Sigmoid colon (tissue), 6 donors: ENCODE measurements at regions not wholly inside any gene's neighbourhood (a gene's known extent, or its start where the extent isn't known, plus 50 kb on each side); places are given as distances from the start of the nearest gene placed in this dataset.

ENCODE experiments used
- DNase-seq: peaks from one replicate; pipeline ENCODE4 v3.0.0-alpha.2; 2019
- H3K27ac ChIP-seq, 4 donors: fragments of 200-600 bp; sonication (generic); one replicate each; pipeline ENCODE4 v1.5.1; 2016 to 2019; ENCODE audit warnings: mild to moderate bottlenecking in 1 of 4
- H3K27me3 ChIP-seq, 3 donors: fragments of 200-600 bp; sonication (generic); one replicate each; pipeline ENCODE4 v1.5.1; 2019; ENCODE audit warnings: mild to moderate bottlenecking in 1 of 3
- H3K36me3 ChIP-seq, 4 donors: fragments of 200-600 bp; sonication (generic); one replicate each; pipeline ENCODE4 v1.5.1; 2016 to 2019
- H3K4me1 ChIP-seq, 4 donors: fragments of 200-600 bp; sonication (generic); one replicate each; pipeline ENCODE4 v1.5.1; 2017 to 2019
- H3K4me3 ChIP-seq, 4 donors: fragments of 200-600 bp; sonication (generic); one replicate each; pipeline ENCODE4 v1.5.1; 2017 to 2019; ENCODE audit warnings: mild to moderate bottlenecking in 2 of 4, moderate library complexity in 1 of 4
- H3K9me3 ChIP-seq, 4 donors: fragments of 200-600 bp in 3 of 4; sonication (generic) in 3 of 4; one replicate each; pipeline versions ENCODE4 v1.5.1 to v1.6.1; 2013 to 2019
- CTCF ChIP-seq, 4 experiments: fragments of 450-650 bp in 3 of 4; fragments of 200-600 bp in 1 of 4; IDR thresholded peaks; one replicate each; pipeline ENCODE4 v1.5.1; 2016 to 2019; ENCODE audit warnings: antibody characterized with exemption in 4 of 4, mild to moderate bottlenecking in 3 of 4, moderate library complexity in 2 of 4
- EP300 ChIP-seq, 4 donors: sonication (generic); formaldehyde crosslinking; IDR thresholded peaks; one replicate each; pipeline ENCODE4 v1.6.1; 2017; ENCODE audit warnings: antibody characterized with exemption in 4 of 4
- POLR2A ChIP-seq, 2 donors: fragments of 450-650 bp; IDR thresholded peaks; one replicate each; pipeline ENCODE4 v1.6.1; 2016; ENCODE audit warnings: antibody characterized with exemption in 2 of 2, mild to moderate bottlenecking in 2 of 2, moderate library complexity in 2 of 2
- POLR2AphosphoS5 ChIP-seq, 4 donors: sonication (generic); formaldehyde crosslinking; IDR thresholded peaks; one replicate each; pipeline ENCODE4 v1.6.1; 2017; ENCODE audit warnings: antibody characterized with exemption in 4 of 4
- WGBS, 2 donors: extraction: QIAGEN DNeasy Blood & Tissue Kit; methylation state at CpG; one replicate each; pipeline ENCODE4 v1.1.7; 2013; 5-methylcytosine and 5-hydroxymethylcytosine counted together
- intact Hi-C: fragments of 100-400 bp; cut with DNase I; formaldehyde crosslinking; loops from one replicate; pipeline ENCODE4 v1.15.1; 2023
- donor health status: healthy with polysubstance abuse.
- donor health status: healthy.

GRCh38 chr12:58368001-58368400 lies 426.6 kb downstream of the ATP23 start:
- no peaks in the 10 kb centered on the region for H3K27me3 ChIP-seq
- H3K9me3 ChIP-seq = peaks cover 0 to 2% (median 0%) of the 10 kb centered on the region in 4 donors
- intact Hi-C loops = no loop called here
- H3K4me1 ChIP-seq = peaks cover 0 to 10% (median 3%) of the 10 kb centered on the region in 4 donors
- no peak for DNase-seq
- H3K4me3 ChIP-seq = no peak overlapping the region
- no peaks in the 10 kb centered on the region for H3K36me3 ChIP-seq
- TF ChIP-seq EP300 (IDR thresholded peaks at IDR 0.05) = no peak
- no peak for TF ChIP-seq CTCF (IDR thresholded peaks at IDR 0.05)
- H3K27ac ChIP-seq = no peak overlapping the region

GRCh38 chr12:58369576-58369975 lies 428.2 kb downstream of the ATP23 start:
- DNase-seq = no peak
- Histone ChIP-seq H3K27ac (no peak overlapping the region), H3K27me3 (no peaks in the 10 kb centered on the region), H3K4me3 (no peak overlapping the region), H3K9me3 (peaks cover 0 to 2% (median 0%) of the 10 kb centered on the region in 4 donors), H3K36me3 (no peaks in the 10 kb centered on the region), H3K4me1 (peaks cover 0 to 5% (median 2%) of the 10 kb centered on the region in 4 donors)
- TF ChIP-seq EP300 (IDR thresholded peaks at IDR 0.05) = no peak
- intact Hi-C loops = no loop called here
- WGBS, 2 donors = 45 to 60% methylated on average over 3 of the region's 3 CpGs

GRCh38 chr12:58372298-58372697 lies 430.9 kb downstream of the ATP23 start:
- H3K4me1 ChIP-seq = no peaks in the 10 kb centered on the region
- TF ChIP-seq POLR2A (IDR thresholded peaks at IDR 0.05) = no peak
- no peak for TF ChIP-seq CTCF (IDR thresholded peaks at IDR 0.05)
- TF ChIP-seq POLR2AphosphoS5 (IDR thresholded peaks at IDR 0.05) = no peak
- TF ChIP-seq EP300 (IDR thresholded peaks at IDR 0.05) = no peak
- 35 to 61% methylated on average over 3 of the region's 3 CpGs for WGBS, 2 donors
- peaks cover 0 to 2% (median 0%) of the 10 kb centered on the region in 4 donors for H3K9me3 ChIP-seq
- intact Hi-C loops = no loop called here
- H3K27ac ChIP-seq = no peak overlapping the region
- H3K36me3 ChIP-seq = no peaks in the 10 kb centered on the region
- DNase-seq = no peak
- no peak overlapping the region for H3K4me3 ChIP-seq
- no peaks in the 10 kb centered on the region for H3K27me3 ChIP-seq

GRCh38 chr12:58378028-58378427 lies 436.7 kb downstream of the ATP23 start:
- no peaks in the 10 kb centered on the region for H3K36me3 ChIP-seq
- no peaks in the 10 kb centered on the region for H3K27me3 ChIP-seq
- intact Hi-C loops = no loop called here
- H3K4me1 ChIP-seq = no peaks in the 10 kb centered on the region
- DNase-seq = no peak
- H3K27ac ChIP-seq = no peak overlapping the region
- TF ChIP-seq POLR2A (IDR thresholded peaks at IDR 0.05) (no peak), EP300 (IDR thresholded peaks at IDR 0.05) (no peak), POLR2AphosphoS5 (IDR thresholded peaks at IDR 0.05) (no peak), CTCF (IDR thresholded peaks at IDR 0.05) (no peak)
- no peak overlapping the region for H3K4me3 ChIP-seq
- H3K9me3 ChIP-seq = no peaks in the 10 kb centered on the region
- WGBS, 2 donors = 91 to 94% methylated on average over 2 of the region's 2 CpGs

GRCh38 chr12:58381546-58381945 lies 440.2 kb downstream of the ATP23 start:
- Histone ChIP-seq H3K4me1 (no peaks in the 10 kb centered on the region), H3K4me3 (no peak overlapping the region), H3K36me3 (no peaks in the 10 kb centered on the region), H3K27me3 (no peaks in the 10 kb centered on the region), H3K27ac (no peak overlapping the region), H3K9me3 (no peaks in the 10 kb centered on the region)
- 88 to 89% methylated on average over 6 of the region's 6 CpGs for WGBS, 2 donors
- no peak for TF ChIP-seq POLR2A (IDR thresholded peaks at IDR 0.05)
- TF ChIP-seq POLR2AphosphoS5 (IDR thresholded peaks at IDR 0.05) = no peak
- TF ChIP-seq CTCF (IDR thresholded peaks at IDR 0.05) = no peak
- TF ChIP-seq EP300 (IDR thresholded peaks at IDR 0.05) = no peak
- DNase-seq = no peak
- intact Hi-C loops = no loop called here
